WTC11 (cell line): ENCODE measurements at regions not wholly inside any gene's neighbourhood (a gene's known extent, or its start where the extent isn't known, plus 50 kb on each side); places are given as distances from the start of the nearest gene placed in this dataset.

Source experiments
- ATAC-seq: fragments of 200-7000 bp; cut with Tn5 transposase; 2 replicates; pipeline ENCODE4 v1.10.0; 2021; ENCODE audit warnings: mild to moderate bottlenecking, moderate library complexity
- CTCF ChIA-PET: fragments of 300-600 bp; sonication (Branson Sonifier 250); formaldehyde crosslinking; loops from one replicate; lab custom pipeline; 2021; ENCODE audit warnings: antibody characterized with exemption; lab: Charles Lee
- POLR2A ChIA-PET: fragments of 350-600 bp; sonication (Branson Sonifier 250); formaldehyde crosslinking; loops from one replicate; lab custom pipeline; 2021; ENCODE audit warnings: antibody characterized with exemption; lab: Charles Lee
- DNase-seq: peaks from one replicate; pipeline ENCODE4 v3.0.0; 2021; ENCODE audit warnings: low spot score
- H3K27ac Mint-ChIP-seq: 2 replicates; pipeline ENCODE4 v1.8.0; 2021; ENCODE audit warnings: mixed read lengths
- H3K27me3 Mint-ChIP-seq: 2 replicates; pipeline ENCODE4 v1.8.0; 2021; ENCODE audit warnings: low read depth, mild to moderate bottlenecking, moderate library complexity, mixed read lengths
- H3K36me3 Mint-ChIP-seq: 2 replicates; pipeline ENCODE4 v1.8.0; 2021; ENCODE audit warnings: mixed read lengths
- H3K4me1 Mint-ChIP-seq: 2 replicates; pipeline ENCODE4 v1.8.0; 2022; ENCODE audit warnings: mixed read lengths
- H3K4me3 Mint-ChIP-seq: 2 replicates; pipeline ENCODE4 v1.8.0; 2021; ENCODE audit warnings: mild to moderate bottlenecking, moderate library complexity, mixed read lengths
- H3K9me3 Mint-ChIP-seq: 2 replicates; pipeline ENCODE4 v1.8.0; 2021; ENCODE audit warnings: mixed read lengths
- ARID4B ChIP-seq: sonication (generic); formaldehyde crosslinking; IDR thresholded peaks from 2 replicates; pipeline ENCODE4 v1.8.0; 2023; ENCODE audit warnings: missing genetic modification reagents, mild to moderate bottlenecking, borderline replicate concordance
- CBFB ChIP-seq: sonication (generic); formaldehyde crosslinking; IDR thresholded peaks from 2 replicates; pipeline ENCODE4 v1.8.1; 2022; ENCODE audit warnings: mild to moderate bottlenecking, low read depth, missing genetic modification reagents
- CREM ChIP-seq: sonication (generic); formaldehyde crosslinking; IDR thresholded peaks from 2 replicates; pipeline ENCODE4 v1.8.1; 2022; ENCODE audit warnings: mild to moderate bottlenecking, missing genetic modification reagents, moderate library complexity
- GABPB1 ChIP-seq: sonication (generic); formaldehyde crosslinking; IDR thresholded peaks from 2 replicates; pipeline ENCODE4 v1.8.1; 2023; ENCODE audit warnings: mild to moderate bottlenecking, missing genetic modification reagents
- GRHL2 ChIP-seq: fragments of 250-450 bp; sonication (Bioruptor Pico); IDR thresholded peaks from 2 replicates; pipeline ENCODE4 v1.8.0; 2022; ENCODE audit warnings: mild to moderate bottlenecking, moderate library complexity; ENCODE audit not compliant: insufficient replicate concordance, severe bottlenecking
- IRF2 ChIP-seq: sonication (generic); formaldehyde crosslinking; IDR thresholded peaks from 2 replicates; pipeline ENCODE4 v1.8.0; 2022; ENCODE audit warnings: low read depth, missing genetic modification reagents, borderline replicate concordance
- KAT7 ChIP-seq: sonication (generic); formaldehyde crosslinking; IDR thresholded peaks from 2 replicates; pipeline ENCODE4 v1.8.1; 2023; ENCODE audit warnings: missing genetic modification reagents, mild to moderate bottlenecking, borderline replicate concordance
- MYBL2 ChIP-seq: sonication (generic); formaldehyde crosslinking; IDR thresholded peaks from 2 replicates; pipeline ENCODE4 v1.8.1; 2023; ENCODE audit warnings: mild to moderate bottlenecking, moderate library complexity, missing genetic modification reagents
- NFE2L1 ChIP-seq: sonication (generic); formaldehyde crosslinking; IDR thresholded peaks from 2 replicates; pipeline ENCODE4 v1.8.1; 2023; ENCODE audit warnings: missing genetic modification reagents
- NR1H2 ChIP-seq: sonication (generic); formaldehyde crosslinking; IDR thresholded peaks from 2 replicates; pipeline ENCODE4 v1.9.0; 2021; ENCODE audit warnings: mild to moderate bottlenecking, moderate library complexity, missing genetic modification reagents
- RELA ChIP-seq: sonication (generic); formaldehyde crosslinking; IDR thresholded peaks from 2 replicates; pipeline ENCODE4 v1.8.1; 2022; ENCODE audit warnings: missing genetic modification reagents, mild to moderate bottlenecking, borderline replicate concordance
- SMAD4 ChIP-seq: sonication (generic); formaldehyde crosslinking; IDR thresholded peaks from 2 replicates; pipeline ENCODE4 v1.8.0; 2022; ENCODE audit warnings: mild to moderate bottlenecking, missing genetic modification reagents
- SP1 ChIP-seq: sonication (generic); formaldehyde crosslinking; conservative IDR thresholded peaks from 2 replicates; pipeline ENCODE4 v1.8.1; 2022; ENCODE audit warnings: missing genetic modification reagents
- TCF7 ChIP-seq: sonication (generic); formaldehyde crosslinking; IDR thresholded peaks from 2 replicates; pipeline ENCODE4 v1.8.0; 2022; ENCODE audit warnings: mild to moderate bottlenecking, low read depth, missing genetic modification reagents, moderate library complexity
- TEAD4 ChIP-seq: sonication (generic); formaldehyde crosslinking; IDR thresholded peaks from 2 replicates; pipeline ENCODE4 v1.8.0; 2022; ENCODE audit warnings: mild to moderate bottlenecking, missing genetic modification reagents
- ZBTB21 ChIP-seq: sonication (generic); formaldehyde crosslinking; IDR thresholded peaks from 2 replicates; pipeline ENCODE4 v1.8.1; 2023; ENCODE audit warnings: mild to moderate bottlenecking, missing genetic modification reagents, borderline replicate concordance
- ZBTB43 ChIP-seq: sonication (generic); formaldehyde crosslinking; IDR thresholded peaks from 2 replicates; pipeline ENCODE4 v1.8.1; 2023; ENCODE audit warnings: mild to moderate bottlenecking, missing genetic modification reagents
- ZNF121 ChIP-seq: sonication (generic); formaldehyde crosslinking; IDR thresholded peaks from 2 replicates; pipeline ENCODE4 v1.8.0; 2023; ENCODE audit warnings: missing genetic modification reagents
- ZNF219 ChIP-seq: sonication (generic); formaldehyde crosslinking; IDR thresholded peaks from 2 replicates; pipeline ENCODE4 v1.8.0; 2023; ENCODE audit warnings: missing genetic modification reagents, mild to moderate bottlenecking, borderline replicate concordance
- ZNF263 ChIP-seq: sonication (generic); formaldehyde crosslinking; IDR thresholded peaks from 2 replicates; pipeline ENCODE4 v1.8.1; 2022; ENCODE audit warnings: low read depth, mild to moderate bottlenecking, moderate library complexity, missing genetic modification reagents
- TF ChIP-seq, protein P1 (sequence below): sonication (generic); formaldehyde crosslinking; IDR thresholded peaks from 2 replicates; pipeline ENCODE4 v1.8.0; 2022; ENCODE audit warnings: mild to moderate bottlenecking, missing genetic modification reagents
- TF ChIP-seq, protein P2 (sequence below): sonication (generic); formaldehyde crosslinking; IDR thresholded peaks from 2 replicates; pipeline ENCODE4 v1.8.1; 2023; ENCODE audit warnings: mild to moderate bottlenecking, missing genetic modification reagents, moderate library complexity
- TF ChIP-seq, protein P3 (sequence below): sonication (generic); formaldehyde crosslinking; IDR thresholded peaks from 2 replicates; pipeline ENCODE4 v1.8.1; 2022; ENCODE audit warnings: missing genetic modification reagents, borderline replicate concordance
- TF ChIP-seq, protein P4 (sequence below): fragments of 250-450 bp; sonication (Bioruptor Pico); IDR thresholded peaks from 2 replicates; pipeline ENCODE4 v1.9.0; 2021; ENCODE audit warnings: mild to moderate bottlenecking
- TF ChIP-seq, protein P5 (sequence below): sonication (generic); formaldehyde crosslinking; IDR thresholded peaks from 2 replicates; pipeline ENCODE4 v1.8.0; 2022; ENCODE audit warnings: mild to moderate bottlenecking, missing genetic modification reagents
- TF ChIP-seq, protein P6 (sequence below): sonication (generic); formaldehyde crosslinking; IDR thresholded peaks from 2 replicates; pipeline ENCODE4 v1.8.0; 2022; ENCODE audit warnings: mild to moderate bottlenecking, missing genetic modification reagents

DNA sequence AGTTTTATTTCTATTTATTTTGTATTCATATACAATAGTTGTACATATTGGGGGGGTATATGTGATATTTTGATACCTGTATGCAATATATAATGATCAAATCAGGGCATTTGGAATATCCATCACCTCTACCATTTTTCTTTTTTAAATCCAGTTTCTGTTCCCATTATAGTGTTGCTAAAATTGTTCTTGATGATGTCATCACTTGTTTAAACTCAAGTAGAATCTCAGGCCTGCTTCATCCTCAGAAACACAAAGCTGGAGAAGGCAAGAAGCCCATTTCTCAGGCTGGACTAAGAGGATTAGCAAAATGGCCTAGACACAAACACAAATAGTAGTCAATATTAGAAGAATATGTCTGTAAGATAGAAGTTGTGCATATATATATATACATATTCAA is 747.1 kb upstream of the ACVR2A start:
- peaks cover 36% of the 10 kb centered on the region for H3K27me3 Mint-ChIP-seq
- CTCF ChIA-PET: no interaction called here
- no peak for DNase-seq

GRCh38 chr2:147096671-147097070 is 748.2 kb upstream of the ACVR2A start:
- ChIA-PET POLR2A (no interaction called here), CTCF (no interaction called here)
- Mint-ChIP-seq H3K27me3 (peaks cover 46% of the 10 kb centered on the region), H3K27ac (no peak overlapping the region), H3K36me3 (no peaks in the 10 kb centered on the region), H3K9me3 (peaks cover 5% of the 10 kb centered on the region), H3K4me3 (no peak overlapping the region), H3K4me1 (peaks cover 19% of the 10 kb centered on the region)
- no peak for ATAC-seq
- TF ChIP-seq SP1 (CRISPR knock-in tag): no peak
- TF ChIP-seq KAT7 (CRISPR knock-in tag): no peak
- TF ChIP-seq ZBTB43 (CRISPR knock-in tag): no peak
- TF ChIP-seq, protein P1, sequence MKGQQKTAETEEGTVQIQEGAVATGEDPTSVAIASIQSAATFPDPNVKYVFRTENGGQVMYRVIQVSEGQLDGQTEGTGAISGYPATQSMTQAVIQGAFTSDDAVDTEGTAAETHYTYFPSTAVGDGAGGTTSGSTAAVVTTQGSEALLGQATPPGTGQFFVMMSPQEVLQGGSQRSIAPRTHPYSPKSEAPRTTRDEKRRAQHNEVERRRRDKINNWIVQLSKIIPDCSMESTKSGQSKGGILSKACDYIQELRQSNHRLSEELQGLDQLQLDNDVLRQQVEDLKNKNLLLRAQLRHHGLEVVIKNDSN (CRISPR knock-in tag): no peak
- no peak for TF ChIP-seq TCF7 (CRISPR knock-in tag)
- no peak for TF ChIP-seq ARID4B (CRISPR knock-in tag)
- TF ChIP-seq TEAD4 (CRISPR knock-in tag): no peak
- TF ChIP-seq IRF2: no peak
- no peak for TF ChIP-seq MYBL2
- TF ChIP-seq GABPB1 (CRISPR knock-in tag): no peak
- TF ChIP-seq, protein P2, sequence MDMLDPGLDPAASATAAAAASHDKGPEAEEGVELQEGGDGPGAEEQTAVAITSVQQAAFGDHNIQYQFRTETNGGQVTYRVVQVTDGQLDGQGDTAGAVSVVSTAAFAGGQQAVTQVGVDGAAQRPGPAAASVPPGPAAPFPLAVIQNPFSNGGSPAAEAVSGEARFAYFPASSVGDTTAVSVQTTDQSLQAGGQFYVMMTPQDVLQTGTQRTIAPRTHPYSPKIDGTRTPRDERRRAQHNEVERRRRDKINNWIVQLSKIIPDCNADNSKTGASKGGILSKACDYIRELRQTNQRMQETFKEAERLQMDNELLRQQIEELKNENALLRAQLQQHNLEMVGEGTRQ (CRISPR knock-in tag): no peak
- TF ChIP-seq ZBTB21: no peak
- TF ChIP-seq ZNF121 (CRISPR knock-in tag): no peak
- no peak for DNase-seq

More for the DNA sequence above, 747.1 kb upstream of the ACVR2A start:
- Mint-ChIP-seq H3K36me3 (no peaks in the 10 kb centered on the region), H3K4me1 (peaks cover 17% of the 10 kb centered on the region), H3K27ac (no peak overlapping the region), H3K4me3 (no peak overlapping the region), H3K9me3 (peaks cover 8% of the 10 kb centered on the region)
- ATAC-seq: no peak
- TF ChIP-seq CBFB: no peak
- no peak for TF ChIP-seq ZNF263
- no peak for TF ChIP-seq NFE2L1 (CRISPR knock-in tag)
- TF ChIP-seq, protein P3, sequence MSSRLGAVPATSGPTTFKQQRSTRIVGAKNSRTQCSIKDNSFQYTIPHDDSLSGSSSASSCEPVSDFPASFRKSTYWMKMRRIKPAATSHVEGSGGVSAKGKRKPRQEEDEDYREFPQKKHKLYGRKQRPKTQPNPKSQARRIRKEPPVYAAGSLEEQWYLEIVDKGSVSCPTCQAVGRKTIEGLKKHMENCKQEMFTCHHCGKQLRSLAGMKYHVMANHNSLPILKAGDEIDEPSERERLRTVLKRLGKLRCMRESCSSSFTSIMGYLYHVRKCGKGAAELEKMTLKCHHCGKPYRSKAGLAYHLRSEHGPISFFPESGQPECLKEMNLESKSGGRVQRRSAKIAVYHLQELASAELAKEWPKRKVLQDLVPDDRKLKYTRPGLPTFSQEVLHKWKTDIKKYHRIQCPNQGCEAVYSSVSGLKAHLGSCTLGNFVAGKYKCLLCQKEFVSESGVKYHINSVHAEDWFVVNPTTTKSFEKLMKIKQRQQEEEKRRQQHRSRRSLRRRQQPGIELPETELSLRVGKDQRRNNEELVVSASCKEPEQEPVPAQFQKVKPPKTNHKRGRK: no peak
- no peak for TF ChIP-seq ZNF219 (CRISPR knock-in tag)
- TF ChIP-seq SP1 (CRISPR knock-in tag): no peak
- no peak for TF ChIP-seq ZNF121 (CRISPR knock-in tag)
- no peak for TF ChIP-seq NR1H2 (CRISPR knock-in tag)
- no peak for TF ChIP-seq GRHL2 (CRISPR knock-in tag)
- TF ChIP-seq, protein P4, sequence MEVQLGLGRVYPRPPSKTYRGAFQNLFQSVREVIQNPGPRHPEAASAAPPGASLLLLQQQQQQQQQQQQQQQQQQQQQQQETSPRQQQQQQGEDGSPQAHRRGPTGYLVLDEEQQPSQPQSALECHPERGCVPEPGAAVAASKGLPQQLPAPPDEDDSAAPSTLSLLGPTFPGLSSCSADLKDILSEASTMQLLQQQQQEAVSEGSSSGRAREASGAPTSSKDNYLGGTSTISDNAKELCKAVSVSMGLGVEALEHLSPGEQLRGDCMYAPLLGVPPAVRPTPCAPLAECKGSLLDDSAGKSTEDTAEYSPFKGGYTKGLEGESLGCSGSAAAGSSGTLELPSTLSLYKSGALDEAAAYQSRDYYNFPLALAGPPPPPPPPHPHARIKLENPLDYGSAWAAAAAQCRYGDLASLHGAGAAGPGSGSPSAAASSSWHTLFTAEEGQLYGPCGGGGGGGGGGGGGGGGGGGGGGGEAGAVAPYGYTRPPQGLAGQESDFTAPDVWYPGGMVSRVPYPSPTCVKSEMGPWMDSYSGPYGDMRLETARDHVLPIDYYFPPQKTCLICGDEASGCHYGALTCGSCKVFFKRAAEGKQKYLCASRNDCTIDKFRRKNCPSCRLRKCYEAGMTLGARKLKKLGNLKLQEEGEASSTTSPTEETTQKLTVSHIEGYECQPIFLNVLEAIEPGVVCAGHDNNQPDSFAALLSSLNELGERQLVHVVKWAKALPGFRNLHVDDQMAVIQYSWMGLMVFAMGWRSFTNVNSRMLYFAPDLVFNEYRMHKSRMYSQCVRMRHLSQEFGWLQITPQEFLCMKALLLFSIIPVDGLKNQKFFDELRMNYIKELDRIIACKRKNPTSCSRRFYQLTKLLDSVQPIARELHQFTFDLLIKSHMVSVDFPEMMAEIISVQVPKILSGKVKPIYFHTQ (CRISPR knock-in tag): no peak
- TF ChIP-seq KAT7 (CRISPR knock-in tag): no peak
- no peak for TF ChIP-seq CREM (CRISPR knock-in tag)
- no peak for TF ChIP-seq RELA (CRISPR knock-in tag)
- no peak for TF ChIP-seq SMAD4
- TF ChIP-seq, protein P5, sequence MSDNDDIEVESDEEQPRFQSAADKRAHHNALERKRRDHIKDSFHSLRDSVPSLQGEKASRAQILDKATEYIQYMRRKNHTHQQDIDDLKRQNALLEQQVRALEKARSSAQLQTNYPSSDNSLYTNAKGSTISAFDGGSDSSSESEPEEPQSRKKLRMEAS (CRISPR knock-in tag): no peak
- TF ChIP-seq, protein P6, sequence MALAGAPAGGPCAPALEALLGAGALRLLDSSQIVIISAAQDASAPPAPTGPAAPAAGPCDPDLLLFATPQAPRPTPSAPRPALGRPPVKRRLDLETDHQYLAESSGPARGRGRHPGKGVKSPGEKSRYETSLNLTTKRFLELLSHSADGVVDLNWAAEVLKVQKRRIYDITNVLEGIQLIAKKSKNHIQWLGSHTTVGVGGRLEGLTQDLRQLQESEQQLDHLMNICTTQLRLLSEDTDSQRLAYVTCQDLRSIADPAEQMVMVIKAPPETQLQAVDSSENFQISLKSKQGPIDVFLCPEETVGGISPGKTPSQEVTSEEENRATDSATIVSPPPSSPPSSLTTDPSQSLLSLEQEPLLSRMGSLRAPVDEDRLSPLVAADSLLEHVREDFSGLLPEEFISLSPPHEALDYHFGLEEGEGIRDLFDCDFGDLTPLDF: no peak
- POLR2A ChIA-PET: no interaction called here
